GM19395 (cell line): ENCODE measurements at regions not wholly inside any gene's neighbourhood (a gene's known extent, or its start where the extent isn't known, plus 50 kb on each side); places are given as distances from the start of the nearest gene placed in this dataset.
A peak's percentile ranks its signal among the peaks of the same experiment; 100 is the strongest.
"Not testable (repeated sequence)": the region's sequence is repeated elsewhere in the genome, so short reads cannot be mapped to it uniquely, and the experiment has no call there.

ENCODE experiments used
- ATAC-seq: cut with Tn5 transposase; IDR thresholded peaks from one replicate; pipeline ENCODE4 v1.9.1; 2021; ENCODE audit warnings: mild to moderate bottlenecking, moderate library complexity; ENCODE audit not compliant: unreplicated experiment

GRCh38 chr13:80083853-80084676 lies 256.9 kb downstream of the SPRY2 start:
- no peak for ATAC-seq

- no peak for ATAC-seq
Observed at GRCh38 chr13:80083081-80083852, 257.7 kb downstream of the SPRY2 start.

GRCh38 chr13:80082396-80083080 lies 258.4 kb downstream of the SPRY2 start:
- no peak for ATAC-seq

- ATAC-seq: no peak
Observed at GRCh38 chr13:80074811-80075210, 266.1 kb downstream of the SPRY2 start.

GRCh38 chr13:80074143-80074752 lies 266.7 kb downstream of the SPRY2 start:
- ATAC-seq: no peak

- ATAC-seq: no peak
Observed at GRCh38 chr13:80072231-80072630, 268.7 kb downstream of the SPRY2 start.

GRCh38 chr13:80070024-80070703 lies 270.8 kb downstream of the SPRY2 start:
- ATAC-seq: no peak

- no peak for ATAC-seq
Observed at GRCh38 chr13:80069374-80069773, 271.6 kb downstream of the SPRY2 start.

GRCh38 chr13:80065996-80066395 lies 274.9 kb downstream of the SPRY2 start:
- ATAC-seq: no peak

GRCh38 chr13:80062416-80062815 lies 278.5 kb downstream of the SPRY2 start:
- ATAC-seq: not testable (repeated sequence)

GRCh38 chr13:80059789-80060188 lies 281.1 kb downstream of the SPRY2 start:
- ATAC-seq: no peak

GRCh38 chr13:80058626-80059025 lies 282.3 kb downstream of the SPRY2 start:
- ATAC-seq: no peak

GRCh38 chr13:80055847-80056246 lies 285.1 kb downstream of the SPRY2 start:
- ATAC-seq: no peak

- no peak for ATAC-seq
Observed at GRCh38 chr13:80054806-80055205, 286.1 kb downstream of the SPRY2 start.

- no peak for ATAC-seq
Observed at GRCh38 chr13:80052286-80052685, 288.6 kb downstream of the SPRY2 start.

- ATAC-seq: no peak
Observed at GRCh38 chr13:80050252-80050651, 290.7 kb downstream of the SPRY2 start.

GRCh38 chr13:80048802-80049201 lies 292.1 kb downstream of the SPRY2 start:
- peak; percentile 98 for ATAC-seq

GRCh38 chr13:80048030-80048429 lies 292.9 kb downstream of the SPRY2 start:
- ATAC-seq: no peak

- ATAC-seq: no peak
Observed at GRCh38 chr13:80047406-80047805, 293.5 kb downstream of the SPRY2 start.

- no peak for ATAC-seq
Observed at GRCh38 chr13:80040981-80041317, 300.0 kb downstream of the SPRY2 start.
